HG02852 (cell line): ENCODE measurements at regions not wholly inside any gene's neighbourhood (a gene's known extent, or its start where the extent isn't known, plus 50 kb on each side); places are given as distances from the start of the nearest gene placed in this dataset.

Source experiments
- ATAC-seq: cut with Tn5 transposase; IDR thresholded peaks from one replicate; pipeline ENCODE4 v1.9.1; 2021; ENCODE audit warnings: mild to moderate bottlenecking, moderate library complexity; ENCODE audit not compliant: unreplicated experiment

DNA sequence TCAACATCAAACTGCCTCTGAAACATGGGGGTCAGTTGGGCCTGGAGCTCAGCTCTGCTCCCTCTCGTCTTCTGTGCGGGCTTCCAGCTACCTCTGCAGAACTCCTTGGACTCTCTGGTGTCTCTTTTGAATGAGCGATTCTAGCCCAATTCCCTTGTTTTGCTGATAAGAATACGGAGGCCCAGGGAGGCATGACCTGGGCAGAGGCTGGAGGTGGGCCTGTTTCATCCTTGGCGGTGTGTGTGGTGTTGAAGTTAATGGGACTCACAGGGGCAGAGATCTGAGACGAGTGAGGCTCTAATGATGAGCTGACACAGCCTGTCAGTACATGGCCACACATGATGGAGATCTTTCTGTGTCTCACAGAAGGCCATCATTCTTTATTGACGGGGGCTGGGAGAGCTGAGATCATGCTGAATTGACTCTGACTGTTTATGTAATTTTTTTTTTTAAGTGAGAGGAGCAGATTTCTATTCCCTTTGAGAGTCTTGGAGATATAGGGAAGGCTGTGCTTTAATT, 134.5 kb downstream of the URB2 start:
- no peak for ATAC-seq

DNA sequence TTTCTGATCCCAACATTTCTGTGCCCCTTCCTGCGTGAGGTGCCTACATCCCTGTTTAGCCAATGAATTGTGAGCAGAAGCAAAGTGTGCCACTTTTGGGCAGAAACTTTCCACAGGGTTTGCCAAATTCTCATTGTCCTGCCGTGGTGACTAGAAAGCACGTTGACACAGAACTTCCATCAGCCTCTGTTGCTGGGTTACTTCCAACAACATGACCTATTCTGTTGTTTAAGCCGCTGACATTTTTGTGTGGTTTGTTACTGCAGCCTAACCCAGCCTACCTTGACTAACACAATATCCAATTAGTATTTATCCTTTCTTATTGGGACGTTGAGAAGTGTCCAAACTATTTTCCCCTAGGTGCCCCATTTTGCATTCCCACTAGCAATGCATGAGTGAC, 136.8 kb downstream of the URB2 start:
- no peak for ATAC-seq

- no peak for ATAC-seq
Measured at GRCh38 chr1:229768232-229768631, 142.2 kb downstream of the URB2 start.

DNA sequence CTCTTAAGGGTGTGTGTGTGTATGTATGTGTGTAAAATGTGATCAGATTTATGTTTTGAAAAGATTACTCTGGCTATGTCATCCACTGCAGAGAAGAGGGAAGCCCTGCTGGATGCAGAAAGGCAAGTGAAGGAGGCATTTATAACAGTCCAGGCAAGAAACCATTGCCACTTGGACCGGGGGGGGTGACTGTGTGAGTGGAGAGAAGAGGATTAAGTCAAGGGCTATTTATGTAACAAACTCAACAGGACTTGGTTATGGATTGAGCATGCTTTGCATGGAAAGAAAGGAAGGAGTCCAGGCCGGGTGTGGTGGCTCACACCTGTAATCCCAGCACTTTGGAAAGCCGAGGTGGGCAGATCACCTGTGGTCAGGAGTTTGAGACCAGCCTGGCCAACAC, 143.0 kb downstream of the URB2 start:
- no peak for ATAC-seq

DNA sequence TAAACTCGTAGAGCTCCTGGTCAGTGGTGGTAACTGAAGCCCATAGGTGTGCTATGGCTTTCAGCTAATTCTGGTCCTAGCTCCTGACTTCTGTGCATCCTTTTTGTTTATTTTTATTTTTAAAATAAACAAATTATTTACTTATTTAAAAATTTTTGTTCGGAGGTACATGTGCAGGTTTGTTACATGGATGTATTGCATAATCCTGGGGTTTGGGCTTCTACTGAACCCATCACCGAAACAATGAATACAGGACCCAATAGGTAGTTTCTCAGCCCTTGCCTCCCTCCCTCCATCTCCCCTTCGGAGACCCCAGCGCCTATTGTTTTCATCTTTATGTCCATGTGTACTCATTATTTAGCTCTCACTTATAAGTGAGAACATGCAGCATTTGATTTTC, 143.8 kb downstream of the URB2 start:
- no peak for ATAC-seq

- ATAC-seq = no peak
Measured at GRCh38 chr1:229778794-229779193, 152.7 kb downstream of the URB2 start.

- ATAC-seq = no peak
Measured at GRCh38 chr1:229781453-229781852, 155.4 kb downstream of the URB2 start.

GRCh38 chr1:229782469-229782868, 156.4 kb downstream of the URB2 start:
- ATAC-seq = no peak

DNA sequence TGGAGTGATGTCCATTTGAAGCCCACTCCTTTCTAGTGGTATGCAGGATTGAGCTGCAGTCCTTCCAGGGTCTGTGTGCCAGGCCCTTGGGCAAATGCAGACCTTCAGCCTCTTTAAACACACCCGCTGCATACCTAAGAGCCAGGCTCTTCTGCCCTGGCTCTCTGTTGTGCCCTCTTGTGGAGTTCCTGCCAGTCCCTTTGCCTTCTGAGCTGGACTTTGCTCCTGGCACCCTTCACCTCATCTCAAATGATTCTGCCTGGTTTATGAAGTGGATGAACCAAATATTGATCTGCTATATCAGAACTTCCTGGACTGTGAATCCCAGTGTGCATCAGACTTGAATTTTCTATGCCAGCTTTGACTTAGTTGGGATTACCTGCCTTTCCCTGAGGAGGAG, 158.8 kb downstream of the URB2 start:
- ATAC-seq = no peak

DNA sequence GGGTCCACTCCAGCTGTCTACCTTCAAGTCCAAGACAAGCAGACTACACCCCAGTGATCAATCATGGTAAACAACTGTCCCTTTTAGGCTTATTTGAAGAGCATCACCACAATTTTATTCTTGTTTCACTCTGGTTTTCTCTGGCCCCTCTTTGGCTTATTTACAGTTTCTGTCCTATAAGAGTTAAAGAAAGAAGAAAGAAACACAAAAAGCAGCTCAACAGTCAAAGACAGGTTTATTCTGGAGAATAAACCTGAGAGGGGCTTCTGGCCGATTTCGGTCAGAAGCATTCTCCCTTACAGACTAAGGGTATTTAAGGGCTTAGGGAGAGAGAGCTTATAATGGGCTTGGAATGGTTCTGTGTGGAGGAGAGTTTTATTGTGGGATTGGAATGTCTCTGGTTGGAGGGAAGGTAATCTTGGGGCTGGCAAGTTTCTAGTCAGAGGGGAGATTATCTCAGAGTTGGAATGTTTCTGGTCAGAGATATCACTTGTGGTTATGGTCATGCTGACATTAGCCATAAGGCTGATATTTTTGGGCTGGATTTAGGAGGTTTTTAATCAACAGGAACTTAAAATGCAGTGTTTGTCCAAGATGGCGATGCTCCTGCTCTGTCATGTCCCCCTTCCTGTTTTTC, 161.0 kb downstream of the URB2 start:
- no peak for ATAC-seq

GRCh38 chr1:229788004-229788403, 162.0 kb downstream of the URB2 start:
- ATAC-seq = no peak

DNA sequence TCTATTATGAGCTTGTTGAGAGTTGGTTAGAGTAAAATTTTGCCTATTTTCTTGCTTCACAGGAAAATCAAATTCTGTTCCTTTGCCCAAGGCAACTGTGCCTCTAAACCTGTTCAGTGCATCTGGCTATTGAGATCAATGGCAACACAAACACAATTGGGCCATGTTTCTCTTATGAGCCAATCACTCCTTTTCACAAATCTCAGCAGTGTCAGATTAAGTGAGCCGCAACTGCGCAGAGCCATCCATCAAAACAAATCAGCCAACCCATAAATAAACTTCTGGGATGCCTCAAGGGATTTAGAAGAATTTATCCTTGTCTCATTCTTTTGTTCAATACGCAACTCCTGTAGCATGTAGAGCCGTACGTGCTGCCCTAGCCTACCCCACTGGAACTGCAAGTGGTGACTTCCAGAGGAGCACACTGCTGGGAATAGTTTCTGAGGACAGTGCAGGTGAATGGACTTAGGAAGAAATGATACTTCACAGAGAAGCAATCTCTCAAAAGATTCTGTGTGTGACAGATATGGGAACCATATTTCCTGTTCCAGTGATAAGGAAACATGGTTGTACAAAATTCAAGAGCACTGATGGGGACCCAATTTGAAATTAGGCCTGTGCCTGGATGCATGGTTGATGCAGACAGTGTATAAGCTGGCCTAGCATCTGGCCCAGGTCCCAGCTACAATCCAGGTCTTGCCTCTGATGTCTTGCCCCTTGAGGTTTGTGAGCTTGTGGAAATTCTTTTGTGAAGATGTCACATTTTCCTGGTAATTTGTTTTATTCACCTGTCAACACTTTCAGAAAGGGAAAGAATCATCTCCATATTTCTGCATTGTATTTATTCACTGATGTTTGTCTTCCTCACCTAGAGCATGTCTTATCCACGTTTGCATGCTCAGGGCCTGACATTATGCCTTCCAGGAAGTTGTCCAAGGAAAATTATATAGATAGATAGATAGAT, 166.2 kb downstream of the URB2 start:
- ATAC-seq = no peak

DNA sequence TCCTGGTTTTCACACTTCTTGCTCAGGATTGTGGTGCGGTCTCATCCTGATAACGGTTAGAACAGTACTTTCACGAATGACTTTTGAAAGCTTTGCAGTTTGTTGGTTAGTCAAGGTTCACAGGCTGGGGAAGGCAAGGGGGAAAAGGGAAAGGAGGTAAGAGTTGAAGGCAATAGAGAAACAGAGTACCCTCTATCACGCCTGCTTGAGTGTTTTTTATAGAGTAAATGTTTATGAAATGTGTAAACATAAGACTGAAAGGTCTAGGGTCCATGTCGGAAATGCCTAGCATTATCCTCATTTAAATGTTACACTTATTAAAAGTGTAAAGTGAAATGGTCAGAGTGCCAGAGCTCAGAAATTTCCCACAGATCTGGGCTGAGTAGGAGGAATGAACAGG, 167.4 kb downstream of the URB2 start:
- no peak for ATAC-seq

- ATAC-seq = no peak
Measured at GRCh38 chr1:229798558-229798957, 172.5 kb downstream of the URB2 start.

- ATAC-seq = no peak
Measured at GRCh38 chr1:229803626-229804217, 177.7 kb downstream of the URB2 start.

- no peak for ATAC-seq
Measured at GRCh38 chr1:229808272-229808671, 182.2 kb downstream of the URB2 start.

- no peak for ATAC-seq
Measured at GRCh38 chr1:229810140-229810539, 184.1 kb downstream of the URB2 start.

DNA sequence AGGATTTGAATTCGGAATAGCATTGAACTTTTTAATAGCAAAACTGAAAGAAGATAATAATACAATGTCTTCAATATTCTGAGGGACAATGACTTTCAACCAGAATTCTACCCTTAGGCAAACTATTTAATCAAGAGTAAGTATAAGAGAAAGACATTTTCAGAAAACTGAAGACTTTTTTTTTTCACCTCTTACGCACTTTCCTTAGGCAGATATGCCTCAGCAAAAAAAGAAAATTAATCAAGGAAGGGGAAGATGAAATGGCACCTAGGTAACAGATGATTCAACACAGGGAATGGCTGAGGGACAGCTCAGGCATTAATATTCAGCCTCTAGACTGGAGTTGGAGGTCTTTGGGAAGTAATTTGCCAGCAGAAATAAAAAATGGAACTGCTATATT, 184.9 kb downstream of the URB2 start:
- no peak for ATAC-seq

DNA sequence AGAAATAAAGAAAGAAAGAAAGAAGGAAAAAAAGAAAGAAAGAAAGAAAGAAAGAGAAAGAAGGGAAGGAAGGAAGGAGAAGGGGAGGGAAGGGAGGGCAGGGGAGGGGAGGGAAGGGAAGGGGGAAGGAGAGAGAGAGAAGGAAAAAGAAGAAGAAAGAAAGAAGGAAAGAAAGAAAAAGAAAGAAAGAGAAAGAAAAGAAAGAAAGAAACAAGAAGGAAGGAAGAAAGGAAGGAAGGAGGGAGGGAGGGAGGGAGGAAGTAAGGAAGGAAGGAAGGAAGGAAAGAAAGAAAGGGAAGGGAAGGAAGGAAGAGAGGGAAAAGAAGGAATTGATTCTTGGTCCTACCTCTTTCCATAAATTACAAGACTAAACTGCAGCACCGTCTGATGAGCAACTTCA, 186.1 kb downstream of the URB2 start:
- no peak for ATAC-seq

- ATAC-seq = no peak
Measured at GRCh38 chr1:229812693-229813092, 186.6 kb downstream of the URB2 start.

DNA sequence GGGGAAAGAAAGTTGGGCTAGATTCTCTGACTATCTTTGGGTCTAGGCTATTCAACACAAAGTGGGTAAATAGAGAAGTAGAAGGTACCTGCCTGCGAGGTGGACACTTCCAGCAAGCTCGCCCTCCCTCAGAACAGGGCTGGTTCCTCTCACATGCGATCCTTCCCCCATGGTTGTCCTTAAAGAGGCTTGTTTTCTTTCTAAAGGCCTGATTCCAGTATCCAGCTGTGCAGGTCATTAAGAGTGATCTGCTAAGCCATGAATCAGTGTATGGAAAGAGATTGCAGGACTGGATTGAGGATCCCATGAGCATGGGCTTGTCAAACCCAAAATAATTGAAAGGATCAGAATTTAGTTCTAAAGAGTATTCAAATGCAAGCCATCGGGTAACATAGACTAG, 189.0 kb downstream of the URB2 start:
- no peak for ATAC-seq

- ATAC-seq = no peak
Measured at GRCh38 chr1:229815961-229816360, 189.9 kb downstream of the URB2 start.
